ENCODE measurements at regions not wholly inside any gene's neighbourhood (a gene's known extent, or its start where the extent isn't known, plus 50 kb on each side); places are given as distances from the start of the nearest gene placed in this dataset.

GRCh38 chr2:173749315-173749714 is 215.9 kb downstream of the SP3 start:
- no peaks in the 10 kb centered on the region for H3K36me3 Mint-ChIP-seq
- peaks cover 5% of the 10 kb centered on the region for H3K9me3 Mint-ChIP-seq
- no peaks in the 10 kb centered on the region for H3K79me2 ChIP-seq (ENCODE audit: low read depth)
- no peaks in the 10 kb centered on the region for H3K36me3 ChIP-seq
- TF ChIP-seq, protein P1, sequence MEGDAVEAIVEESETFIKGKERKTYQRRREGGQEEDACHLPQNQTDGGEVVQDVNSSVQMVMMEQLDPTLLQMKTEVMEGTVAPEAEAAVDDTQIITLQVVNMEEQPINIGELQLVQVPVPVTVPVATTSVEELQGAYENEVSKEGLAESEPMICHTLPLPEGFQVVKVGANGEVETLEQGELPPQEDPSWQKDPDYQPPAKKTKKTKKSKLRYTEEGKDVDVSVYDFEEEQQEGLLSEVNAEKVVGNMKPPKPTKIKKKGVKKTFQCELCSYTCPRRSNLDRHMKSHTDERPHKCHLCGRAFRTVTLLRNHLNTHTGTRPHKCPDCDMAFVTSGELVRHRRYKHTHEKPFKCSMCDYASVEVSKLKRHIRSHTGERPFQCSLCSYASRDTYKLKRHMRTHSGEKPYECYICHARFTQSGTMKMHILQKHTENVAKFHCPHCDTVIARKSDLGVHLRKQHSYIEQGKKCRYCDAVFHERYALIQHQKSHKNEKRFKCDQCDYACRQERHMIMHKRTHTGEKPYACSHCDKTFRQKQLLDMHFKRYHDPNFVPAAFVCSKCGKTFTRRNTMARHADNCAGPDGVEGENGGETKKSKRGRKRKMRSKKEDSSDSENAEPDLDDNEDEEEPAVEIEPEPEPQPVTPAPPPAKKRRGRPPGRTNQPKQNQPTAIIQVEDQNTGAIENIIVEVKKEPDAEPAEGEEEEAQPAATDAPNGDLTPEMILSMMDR (IDR thresholded peaks at IDR 0.05) = peak; percentile 37
- no peak for TF ChIP-seq EZH2 (IDR thresholded peaks at IDR 0.05)
- H3K4me1 Mint-ChIP-seq = peaks cover 61% of the 10 kb centered on the region
- peaks cover 3% of the 10 kb centered on the region for H3K27me3 Mint-ChIP-seq (ENCODE audit: insufficient read depth, low read depth)
- H4K20me1 ChIP-seq (ENCODE audit: low read depth) = no peaks in the 10 kb centered on the region
- H3K9me3 ChIP-seq (ENCODE audit: low read depth) = no peaks in the 10 kb centered on the region
- H3K4me3 Mint-ChIP-seq = no peak overlapping the region
- no peaks in the 10 kb centered on the region for H3K27me3 ChIP-seq
- no peak overlapping the region for H3K4me3 ChIP-seq
- H3K4me1 ChIP-seq = peaks cover 50% of the 10 kb centered on the region
- no peak overlapping the region for H3K9ac ChIP-seq
- peaks cover 35% of the 10 kb centered on the region for H3F3A ChIP-seq (ENCODE audit: low read depth)
- H2AFZ ChIP-seq (replicated peaks) = no peak overlapping the region
- DNase-seq (ENCODE audit: low spot score) = peak; percentile 29
- H3K4me2 ChIP-seq = peak overlapping the region; percentile 57
- H3K27ac Mint-ChIP-seq = no peak overlapping the region
- no peak overlapping the region for H3K27ac ChIP-seq

DNA sequence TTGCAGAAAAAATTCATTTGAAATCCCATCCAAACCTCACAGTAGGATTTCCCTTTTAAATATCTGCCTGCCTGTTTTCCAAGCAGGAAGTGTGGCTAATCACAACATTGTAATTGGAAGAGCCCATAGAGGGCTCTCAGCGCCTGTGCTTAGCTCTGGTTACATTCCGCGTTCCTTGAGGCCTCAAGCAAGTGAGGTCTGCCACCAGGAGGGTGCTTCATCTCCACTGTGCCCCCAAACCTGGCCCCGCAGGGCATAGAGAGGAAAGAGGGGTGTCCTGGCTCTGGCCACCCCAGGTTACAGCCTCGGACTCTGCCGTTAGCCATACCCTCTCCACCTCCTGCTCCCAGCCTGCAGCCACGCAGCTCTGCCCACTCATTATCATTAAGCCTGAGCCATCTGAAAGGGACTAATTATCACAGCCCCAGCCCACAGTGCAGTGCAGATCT is 214.8 kb downstream of the SP3 start:
- Histone ChIP-seq H3F3A (ENCODE audit: low read depth) (peaks cover 35% of the 10 kb centered on the region), H3K9ac (no peak overlapping the region), H3K79me2 (ENCODE audit: low read depth) (no peaks in the 10 kb centered on the region), H3K9me3 (ENCODE audit: low read depth) (no peaks in the 10 kb centered on the region), H3K4me2 (peak overlapping the region; percentile 57), H4K20me1 (ENCODE audit: low read depth) (no peaks in the 10 kb centered on the region), H3K27me3 (no peaks in the 10 kb centered on the region), H3K36me3 (no peaks in the 10 kb centered on the region), H3K27ac (peak overlapping the region; percentile 42), H3K4me3 (peak overlapping the region; percentile 20), H3K4me1 (peaks cover 58% of the 10 kb centered on the region), H2AFZ (replicated peaks) (peak overlapping the region; percentile 74)
- TF ChIP-seq EZH2phosphoT487 (IDR thresholded peaks at IDR 0.05) = no peak
- TF ChIP-seq, protein P1 (IDR thresholded peaks at IDR 0.05) = peak; percentile 16
- peaks cover 5% of the 10 kb centered on the region for H3K9me3 Mint-ChIP-seq
- peak overlapping the region; percentile 81 for H3K27ac Mint-ChIP-seq
- H3K4me3 Mint-ChIP-seq = peak overlapping the region; percentile 16
- H3K27me3 Mint-ChIP-seq (ENCODE audit: insufficient read depth, low read depth) = peaks cover 3% of the 10 kb centered on the region
- peak; percentile 78 for DNase-seq (ENCODE audit: low spot score)
- H3K36me3 Mint-ChIP-seq = no peaks in the 10 kb centered on the region
- peaks cover 69% of the 10 kb centered on the region for H3K4me1 Mint-ChIP-seq

GRCh38 chr2:173750831-173751230 is 214.3 kb downstream of the SP3 start:
- H3K9me3 Mint-ChIP-seq = peaks cover 2% of the 10 kb centered on the region
- Histone ChIP-seq H3K27me3 (no peaks in the 10 kb centered on the region), H3K4me1 (peaks cover 58% of the 10 kb centered on the region), H2AFZ (replicated peaks) (no peak overlapping the region), H3K4me3 (no peak overlapping the region), H3F3A (ENCODE audit: low read depth) (peaks cover 35% of the 10 kb centered on the region), H3K9me3 (ENCODE audit: low read depth) (no peaks in the 10 kb centered on the region), H3K9ac (no peak overlapping the region), H3K36me3 (no peaks in the 10 kb centered on the region), H3K79me2 (ENCODE audit: low read depth) (no peaks in the 10 kb centered on the region), H3K4me2 (peak overlapping the region; percentile 57), H4K20me1 (ENCODE audit: low read depth) (no peaks in the 10 kb centered on the region), H3K27ac (no peak overlapping the region)
- no peak for TF ChIP-seq EZH2phosphoT487 (IDR thresholded peaks at IDR 0.05)
- no peak for TF ChIP-seq EZH2 (IDR thresholded peaks at IDR 0.05)
- TF ChIP-seq, protein P1 (IDR thresholded peaks at IDR 0.05) = no peak
- H3K4me3 Mint-ChIP-seq = no peak overlapping the region
- H3K27ac Mint-ChIP-seq = peak overlapping the region; percentile 3
- peaks cover 69% of the 10 kb centered on the region for H3K4me1 Mint-ChIP-seq
- H3K27me3 Mint-ChIP-seq (ENCODE audit: insufficient read depth, low read depth) = peaks cover 3% of the 10 kb centered on the region
- no peak for DNase-seq (ENCODE audit: low spot score)
- H3K36me3 Mint-ChIP-seq = no peaks in the 10 kb centered on the region

Measured in neural progenitor cell (in vitro differentiated cells).